ENCODE measurements at regions not wholly inside any gene's neighbourhood (a gene's known extent, or its start where the extent isn't known, plus 50 kb on each side); places are given as distances from the start of the nearest gene placed in this dataset.

DNA sequence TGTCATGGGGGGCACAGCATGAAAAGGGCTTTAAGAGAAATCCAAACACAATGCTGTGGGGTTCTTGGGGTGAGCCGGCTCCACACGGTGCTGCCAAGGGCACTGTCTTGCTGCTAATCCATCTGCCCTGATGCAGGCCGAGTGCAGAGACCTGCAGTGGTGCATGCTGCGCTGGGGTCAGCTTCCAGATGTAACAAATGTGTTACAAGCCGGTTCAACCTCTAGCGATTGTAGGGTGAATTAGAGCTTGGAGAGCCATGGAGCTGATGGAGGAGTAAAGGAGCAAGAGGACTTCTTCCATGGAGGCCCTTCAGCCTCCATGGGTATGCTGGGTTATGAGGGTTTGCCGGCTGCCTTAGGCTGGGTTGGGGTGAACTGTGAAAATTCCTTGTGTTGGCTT lies 402.3 kb downstream of the TYW1 start:
- no peak overlapping the region for H3K4me3 ChIP-seq (ENCODE audit: low read length)
- H3K9me3 ChIP-seq (replicated peaks; ENCODE audit: low read length): no peaks in the 10 kb centered on the region

DNA sequence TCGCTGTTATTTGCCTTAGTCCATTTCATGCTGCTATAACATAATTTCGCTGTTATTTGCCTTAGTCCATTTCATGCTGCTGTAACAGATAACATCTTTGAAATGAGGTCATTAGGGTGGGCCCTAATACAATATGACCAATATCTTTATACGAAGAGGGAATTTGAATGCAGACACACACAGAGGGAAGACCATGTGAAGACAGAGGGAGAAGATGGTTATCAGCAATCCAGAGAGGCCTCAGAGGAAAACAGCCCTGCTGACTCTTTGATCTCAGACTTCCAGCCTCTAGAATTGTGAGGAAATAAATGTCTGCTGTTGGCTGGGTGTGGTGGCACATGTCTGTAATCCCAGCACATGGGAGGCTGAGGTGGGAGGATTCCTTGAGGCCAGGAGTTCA lies 404.9 kb downstream of the TYW1 start:
- Histone ChIP-seq H3K4me3 (ENCODE audit: low read length) (no peak overlapping the region), H3K9me3 (replicated peaks; ENCODE audit: low read length) (no peaks in the 10 kb centered on the region), H3K4me2 (ENCODE audit: low read length) (no peak overlapping the region), H3K4me1 (ENCODE audit: control insufficient read depth, insufficient read depth, low read length) (no peaks in the 10 kb centered on the region), H3K36me3 (ENCODE audit: insufficient read depth, low read length) (no peaks in the 10 kb centered on the region), H3K27me3 (ENCODE audit: control insufficient read depth, insufficient read depth, low read length) (no peaks in the 10 kb centered on the region), H3K9ac (ENCODE audit: low read depth, low read length) (no peak overlapping the region)

More for the DNA sequence above, 402.3 kb downstream of the TYW1 start:
- Histone ChIP-seq H3K36me3 (ENCODE audit: insufficient read depth, low read length) (no peaks in the 10 kb centered on the region), H3K4me2 (ENCODE audit: low read length) (no peak overlapping the region), H3K9ac (ENCODE audit: low read depth, low read length) (no peak overlapping the region), H3K4me1 (ENCODE audit: control insufficient read depth, insufficient read depth, low read length) (no peaks in the 10 kb centered on the region), H3K27me3 (ENCODE audit: control insufficient read depth, insufficient read depth, low read length) (no peaks in the 10 kb centered on the region)

DNA sequence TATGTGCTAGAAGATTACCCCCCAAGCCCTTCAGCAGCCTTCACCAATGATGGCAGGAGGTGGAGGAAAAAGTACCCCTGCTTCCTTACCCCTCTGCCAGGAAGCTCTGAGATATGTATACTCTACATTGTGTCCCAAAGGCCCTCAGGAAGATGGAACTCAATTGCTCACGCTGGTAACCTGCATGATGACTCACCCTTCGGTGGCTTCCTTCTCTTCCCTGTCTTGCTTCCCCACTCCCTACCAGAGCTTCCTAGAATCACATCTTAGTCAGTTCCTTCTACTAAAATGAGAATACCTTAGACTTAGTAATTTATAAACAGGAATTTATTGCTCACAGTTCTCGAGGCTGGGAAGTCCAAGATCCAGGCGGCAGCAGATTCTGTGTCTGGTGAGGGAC lies 405.6 kb downstream of the TYW1 start:
- Histone ChIP-seq H3K9me3 (replicated peaks; ENCODE audit: low read length) (no peaks in the 10 kb centered on the region), H3K27me3 (ENCODE audit: control insufficient read depth, insufficient read depth, low read length) (no peaks in the 10 kb centered on the region), H3K4me2 (ENCODE audit: low read length) (no peak overlapping the region), H3K4me3 (ENCODE audit: low read length) (no peak overlapping the region), H3K4me1 (ENCODE audit: control insufficient read depth, insufficient read depth, low read length) (no peaks in the 10 kb centered on the region), H3K36me3 (ENCODE audit: insufficient read depth, low read length) (no peaks in the 10 kb centered on the region), H3K9ac (ENCODE audit: low read depth, low read length) (no peak overlapping the region)

DNA sequence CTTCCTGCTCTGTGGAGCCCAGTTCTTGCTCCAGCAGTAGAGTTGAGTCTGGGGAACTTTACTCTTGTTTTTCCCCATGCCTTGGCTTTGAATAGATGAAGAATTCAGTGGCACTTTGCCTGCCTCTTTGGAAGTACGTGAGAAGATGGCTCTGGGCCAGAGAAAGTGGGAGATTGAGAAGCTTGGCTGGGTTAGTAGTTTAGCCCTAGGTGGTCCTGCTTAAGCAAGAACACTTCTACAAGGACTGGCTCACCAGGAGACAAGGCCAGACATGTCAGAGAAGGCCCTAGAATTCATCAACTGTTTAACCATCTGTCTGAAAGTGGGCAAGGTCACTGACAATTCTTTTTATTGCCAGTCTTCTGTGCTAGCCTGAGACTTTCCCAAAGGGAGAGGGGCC lies 410.3 kb downstream of the TYW1 start:
- no peaks in the 10 kb centered on the region for H3K4me1 ChIP-seq (ENCODE audit: control insufficient read depth, insufficient read depth, low read length)
- no peaks in the 10 kb centered on the region for H3K36me3 ChIP-seq (ENCODE audit: insufficient read depth, low read length)
- no peaks in the 10 kb centered on the region for H3K9me3 ChIP-seq (replicated peaks; ENCODE audit: low read length)
- H3K27me3 ChIP-seq (ENCODE audit: control insufficient read depth, insufficient read depth, low read length): no peaks in the 10 kb centered on the region
- H3K4me3 ChIP-seq (ENCODE audit: low read length): no peak overlapping the region
- no peak overlapping the region for H3K4me2 ChIP-seq (ENCODE audit: low read length)
- H3K9ac ChIP-seq (ENCODE audit: low read depth, low read length): no peak overlapping the region

DNA sequence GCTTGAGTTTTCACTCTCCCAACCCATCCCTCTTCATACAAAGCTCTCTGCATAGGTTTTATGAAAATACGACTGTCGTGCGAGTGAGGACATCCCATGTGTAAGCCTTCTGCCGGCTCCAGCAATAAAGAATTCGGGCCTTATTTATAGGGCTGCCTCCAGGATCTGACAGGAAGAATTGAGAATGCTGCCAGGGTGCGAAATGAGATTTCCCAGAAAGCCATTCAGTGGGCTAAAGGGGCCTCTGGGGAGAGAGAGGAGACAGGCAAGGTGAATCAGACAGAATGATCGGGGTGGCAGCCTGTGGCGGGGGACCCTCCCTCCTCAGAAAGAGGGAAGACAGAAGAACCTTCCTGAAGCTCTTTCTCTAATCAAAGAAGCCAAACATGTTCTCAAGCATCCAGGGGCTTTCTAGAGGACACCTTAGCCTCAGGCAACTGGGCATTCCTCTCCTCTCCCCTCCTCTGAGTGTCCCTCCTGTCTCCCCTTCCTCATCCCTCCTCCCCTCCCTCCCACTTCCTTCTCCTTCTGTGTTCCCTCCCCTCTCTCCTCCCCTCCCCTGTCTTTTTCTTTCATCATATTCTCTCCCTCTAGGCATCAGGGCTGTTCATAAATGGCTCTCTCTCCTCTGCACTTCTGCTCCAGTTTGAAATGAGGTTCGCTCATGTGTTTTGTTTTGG lies 410.9 kb downstream of the TYW1 start:
- Histone ChIP-seq H3K9ac (ENCODE audit: low read depth, low read length) (no peak overlapping the region), H3K4me1 (ENCODE audit: control insufficient read depth, insufficient read depth, low read length) (no peaks in the 10 kb centered on the region), H3K4me3 (ENCODE audit: low read length) (no peak overlapping the region), H3K36me3 (ENCODE audit: insufficient read depth, low read length) (no peaks in the 10 kb centered on the region), H3K4me2 (ENCODE audit: low read length) (no peak overlapping the region), H3K9me3 (replicated peaks; ENCODE audit: low read length) (no peaks in the 10 kb centered on the region), H3K27me3 (ENCODE audit: control insufficient read depth, insufficient read depth, low read length) (no peaks in the 10 kb centered on the region)

DNA sequence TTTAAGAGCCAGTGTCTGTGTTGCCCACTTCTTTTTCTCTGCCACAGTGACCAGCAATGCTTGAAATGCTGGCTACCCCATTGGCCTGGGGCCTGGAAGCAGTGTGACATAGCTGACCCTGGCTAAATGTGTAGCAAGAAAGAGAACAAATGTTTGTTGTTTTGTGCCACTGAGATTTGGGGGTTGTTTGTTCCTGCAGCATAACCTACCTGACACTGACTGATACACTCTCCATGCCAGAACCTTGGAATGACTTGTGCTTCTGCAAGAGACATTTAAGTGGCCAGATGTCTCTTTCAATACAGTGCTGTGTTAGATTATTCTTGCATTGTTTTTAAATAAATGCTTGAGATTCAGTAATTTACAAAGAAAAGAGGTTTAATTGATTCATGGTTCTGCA lies 411.5 kb downstream of the TYW1 start:
- H3K9ac ChIP-seq (ENCODE audit: low read depth, low read length): no peak overlapping the region
- H3K9me3 ChIP-seq (replicated peaks; ENCODE audit: low read length): no peaks in the 10 kb centered on the region
- H3K27me3 ChIP-seq (ENCODE audit: control insufficient read depth, insufficient read depth, low read length): no peaks in the 10 kb centered on the region
- no peak overlapping the region for H3K4me2 ChIP-seq (ENCODE audit: low read length)
- no peaks in the 10 kb centered on the region for H3K36me3 ChIP-seq (ENCODE audit: insufficient read depth, low read length)
- no peaks in the 10 kb centered on the region for H3K4me1 ChIP-seq (ENCODE audit: control insufficient read depth, insufficient read depth, low read length)
- no peak overlapping the region for H3K4me3 ChIP-seq (ENCODE audit: low read length)

DNA sequence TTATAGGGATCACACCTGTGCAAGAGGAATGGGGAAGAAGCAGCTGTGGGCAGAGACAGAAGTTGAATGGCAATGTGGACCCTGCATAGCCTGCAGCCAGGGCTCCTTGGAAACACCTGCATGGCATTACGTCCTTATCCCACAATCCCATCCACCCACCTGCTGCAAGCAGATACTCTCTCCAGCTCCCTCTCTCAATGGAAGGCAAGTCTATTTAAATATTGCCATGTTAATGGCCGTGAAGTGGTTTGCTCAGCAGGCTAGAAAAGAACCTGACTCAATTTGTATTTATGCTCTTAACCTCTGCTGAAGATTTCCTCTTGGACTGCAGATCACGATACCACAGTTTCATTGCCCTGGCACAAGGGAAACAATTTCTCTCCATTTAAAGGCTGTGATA lies 417.0 kb downstream of the TYW1 start:
- Histone ChIP-seq H3K4me1 (ENCODE audit: control insufficient read depth, insufficient read depth, low read length) (no peaks in the 10 kb centered on the region), H3K9ac (ENCODE audit: low read depth, low read length) (no peak overlapping the region), H3K4me3 (ENCODE audit: low read length) (no peak overlapping the region), H3K36me3 (ENCODE audit: insufficient read depth, low read length) (no peaks in the 10 kb centered on the region), H3K27me3 (ENCODE audit: control insufficient read depth, insufficient read depth, low read length) (no peaks in the 10 kb centered on the region), H3K9me3 (replicated peaks; ENCODE audit: low read length) (no peaks in the 10 kb centered on the region), H3K4me2 (ENCODE audit: low read length) (no peak overlapping the region)

DNA sequence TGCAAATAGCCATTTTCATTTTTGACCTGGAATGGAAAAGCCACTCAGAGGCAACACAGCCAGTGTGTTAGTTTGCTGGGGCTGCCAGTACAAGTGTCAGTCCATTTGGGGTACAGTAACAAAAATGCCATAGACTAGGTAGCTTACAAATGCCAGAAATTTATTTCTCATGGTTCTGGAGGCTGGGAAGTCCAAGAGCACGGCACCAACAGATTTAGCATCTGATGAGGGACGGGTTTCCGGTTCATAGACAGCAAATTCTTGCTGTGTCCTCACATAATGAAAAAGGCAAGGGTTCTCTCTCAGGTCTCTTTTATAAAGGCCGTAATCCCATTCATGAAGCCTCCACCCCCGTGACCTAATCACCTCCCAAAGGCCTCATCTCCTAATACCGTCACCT lies 418.2 kb downstream of the TYW1 start:
- Histone ChIP-seq H3K36me3 (ENCODE audit: insufficient read depth, low read length) (no peaks in the 10 kb centered on the region), H3K4me1 (ENCODE audit: control insufficient read depth, insufficient read depth, low read length) (no peaks in the 10 kb centered on the region), H3K27me3 (ENCODE audit: control insufficient read depth, insufficient read depth, low read length) (no peaks in the 10 kb centered on the region), H3K9ac (ENCODE audit: low read depth, low read length) (no peak overlapping the region), H3K4me3 (ENCODE audit: low read length) (no peak overlapping the region), H3K4me2 (ENCODE audit: low read length) (no peak overlapping the region), H3K9me3 (replicated peaks; ENCODE audit: low read length) (no peaks in the 10 kb centered on the region)

DNA sequence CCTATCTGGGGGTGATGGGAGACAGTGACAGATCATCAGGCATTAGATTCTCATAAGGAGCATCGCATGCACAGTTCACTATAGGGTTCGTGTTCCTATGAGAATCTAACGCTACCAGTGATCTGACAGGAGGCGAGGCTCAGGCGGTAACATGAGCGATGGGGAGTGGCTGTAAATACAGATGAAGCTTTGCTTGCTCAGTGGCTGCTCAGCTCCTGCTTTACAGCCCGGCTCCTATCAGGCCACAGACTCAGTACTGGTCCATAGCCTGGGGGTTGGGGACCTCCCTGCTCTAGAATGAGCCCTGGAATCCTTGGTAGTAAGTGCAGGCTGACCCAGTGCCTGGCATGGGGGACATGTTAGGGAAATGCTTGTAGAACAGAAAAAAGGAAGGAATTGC lies 426.0 kb downstream of the TYW1 start:
- Histone ChIP-seq H3K36me3 (ENCODE audit: insufficient read depth, low read length) (no peaks in the 10 kb centered on the region), H3K27me3 (ENCODE audit: control insufficient read depth, insufficient read depth, low read length) (no peaks in the 10 kb centered on the region), H3K9ac (ENCODE audit: low read depth, low read length) (no peak overlapping the region), H3K4me3 (ENCODE audit: low read length) (no peak overlapping the region), H3K9me3 (replicated peaks; ENCODE audit: low read length) (no peaks in the 10 kb centered on the region), H3K4me1 (ENCODE audit: control insufficient read depth, insufficient read depth, low read length) (no peaks in the 10 kb centered on the region), H3K4me2 (ENCODE audit: low read length) (no peak overlapping the region)

DNA sequence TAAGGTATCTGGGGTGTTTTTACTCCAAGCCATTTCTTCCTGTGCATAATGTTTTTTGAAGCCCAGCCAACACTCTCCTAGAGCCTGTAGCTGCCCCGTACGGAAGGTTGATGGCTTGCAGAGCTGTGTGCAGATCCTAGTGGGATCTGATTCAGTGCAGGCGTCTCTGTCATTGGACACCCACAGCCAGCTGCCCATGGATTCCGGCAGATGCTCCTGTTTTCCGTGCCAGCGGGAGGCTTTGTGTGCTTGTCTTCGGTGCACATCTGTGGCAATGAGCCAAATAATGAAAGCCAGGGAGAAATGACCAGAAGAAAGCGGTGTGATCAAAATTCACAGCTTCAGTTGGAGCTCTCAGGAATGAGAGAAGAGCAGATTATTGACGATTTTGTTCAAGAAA lies 426.4 kb downstream of the TYW1 start:
- H3K36me3 ChIP-seq (ENCODE audit: insufficient read depth, low read length): no peaks in the 10 kb centered on the region
- H3K9me3 ChIP-seq (replicated peaks; ENCODE audit: low read length): no peaks in the 10 kb centered on the region
- no peaks in the 10 kb centered on the region for H3K27me3 ChIP-seq (ENCODE audit: control insufficient read depth, insufficient read depth, low read length)
- H3K9ac ChIP-seq (ENCODE audit: low read depth, low read length): no peak overlapping the region
- no peaks in the 10 kb centered on the region for H3K4me1 ChIP-seq (ENCODE audit: control insufficient read depth, insufficient read depth, low read length)
- H3K4me2 ChIP-seq (ENCODE audit: low read length): no peak overlapping the region
- H3K4me3 ChIP-seq (ENCODE audit: low read length): no peak overlapping the region

DNA sequence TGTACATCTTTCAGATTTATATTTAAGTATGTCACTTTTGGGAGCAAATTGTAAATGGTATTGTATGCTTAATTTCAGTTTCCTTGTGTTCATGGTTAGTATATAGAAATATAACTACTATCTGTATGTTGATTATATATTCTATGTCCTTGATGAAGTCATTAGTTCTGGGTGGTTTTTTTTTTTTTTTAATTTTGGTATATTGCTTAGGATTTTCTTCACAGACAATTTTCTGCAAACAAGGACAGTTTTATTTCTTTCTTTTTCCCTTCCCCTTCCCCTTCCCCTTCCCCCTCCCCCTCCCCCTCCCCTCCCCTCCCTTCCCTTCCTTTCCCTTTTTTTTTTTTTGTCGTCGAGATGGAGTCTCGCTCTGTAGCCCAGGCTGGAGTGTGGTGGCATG lies 430.0 kb downstream of the TYW1 start:
- Histone ChIP-seq H3K9me3 (replicated peaks; ENCODE audit: low read length) (no peaks in the 10 kb centered on the region), H3K9ac (ENCODE audit: low read depth, low read length) (no peak overlapping the region), H3K4me2 (ENCODE audit: low read length) (no peak overlapping the region), H3K27me3 (ENCODE audit: control insufficient read depth, insufficient read depth, low read length) (no peaks in the 10 kb centered on the region), H3K4me1 (ENCODE audit: control insufficient read depth, insufficient read depth, low read length) (no peaks in the 10 kb centered on the region), H3K4me3 (ENCODE audit: low read length) (no peak overlapping the region), H3K36me3 (ENCODE audit: insufficient read depth, low read length) (no peaks in the 10 kb centered on the region)

DNA sequence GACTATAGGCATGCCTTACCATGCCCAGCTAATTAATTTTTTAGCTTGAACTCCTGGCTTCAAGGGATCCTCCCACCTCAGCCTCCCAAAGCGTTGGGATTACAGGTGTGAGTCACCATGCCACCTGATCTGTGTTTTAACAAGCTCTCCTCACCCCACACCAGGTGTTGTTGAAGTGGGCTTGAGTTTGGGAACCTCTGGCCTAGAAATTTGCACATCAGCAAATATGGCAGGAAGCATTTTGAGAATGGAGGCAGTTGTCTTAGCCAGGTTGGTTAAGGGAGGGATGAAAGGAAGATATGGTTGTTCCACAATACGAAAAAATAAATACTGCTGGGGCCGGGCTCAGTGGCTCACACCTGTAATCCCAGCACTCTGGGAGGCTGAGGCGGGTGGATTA lies 433.1 kb downstream of the TYW1 start:
- no peaks in the 10 kb centered on the region for H3K4me1 ChIP-seq (ENCODE audit: control insufficient read depth, insufficient read depth, low read length)

More for the DNA sequence above, 433.1 kb downstream of the TYW1 start:
- Histone ChIP-seq H3K4me2 (ENCODE audit: low read length) (no peak overlapping the region), H3K4me3 (ENCODE audit: low read length) (no peak overlapping the region), H3K9ac (ENCODE audit: low read depth, low read length) (no peak overlapping the region), H3K9me3 (replicated peaks; ENCODE audit: low read length) (no peaks in the 10 kb centered on the region), H3K27me3 (ENCODE audit: control insufficient read depth, insufficient read depth, low read length) (no peaks in the 10 kb centered on the region), H3K36me3 (ENCODE audit: insufficient read depth, low read length) (no peaks in the 10 kb centered on the region)

Data from skeletal muscle satellite cell (primary cell).